SK-N-MC (cell line): ENCODE measurements at regions not wholly inside any gene's neighbourhood (a gene's known extent, or its start where the extent isn't known, plus 50 kb on each side); places are given as distances from the start of the nearest gene placed in this dataset.

ENCODE experiments used
- DNase-seq: peaks from one replicate; pipeline ENCODE4 v3.0.0-alpha.2; 2011; ENCODE audit warnings: low read depth, low spot score
- H3K27ac ChIP-seq: fragments of 200-600 bp; sonication (generic); 2 replicates; pipeline ENCODE4 v1.5.1; 2016; ENCODE audit warnings: mixed run types
- H3K36me3 ChIP-seq: fragments of 200-600 bp; sonication (generic); 2 replicates; pipeline ENCODE4 v1.6.1; 2017; ENCODE audit warnings: antibody characterized with exemption, low read length, mixed read lengths; ENCODE audit not compliant: insufficient read depth
- H3K4me3 ChIP-seq: fragments of 200-600 bp; sonication (generic); 2 replicates; pipeline ENCODE4 v1.5.1; 2016
- H3K9ac ChIP-seq: fragments of 200-600 bp; sonication (generic); 2 replicates; pipeline ENCODE4 v1.8.0; 2017; ENCODE audit warnings: mixed run types, mixed read lengths; ENCODE audit not compliant: insufficient read length
- H3K9me3 ChIP-seq: fragments of 200-600 bp; sonication (generic); 2 replicates; pipeline ENCODE4 v1.6.1; 2017; ENCODE audit warnings: low read depth, mild to moderate bottlenecking, antibody characterized with exemption, low read length, moderate library complexity, mixed read lengths
- EZH2 ChIP-seq: fragments of 200-600 bp; sonication (generic); IDR thresholded peaks from one replicate; pipeline ENCODE4 v1.6.1; 2017; ENCODE audit warnings: antibody characterized with exemption
- FOXP2 ChIP-seq: optimal IDR thresholded peaks from 2 replicates; pipeline ENCODE3; 2011; ENCODE audit warnings: mild to moderate bottlenecking, moderate library complexity; ENCODE audit not compliant: insufficient read depth; ENCODE audit errors: extremely low read length, control extremely low read depth
- POLR2AphosphoS5 ChIP-seq: IDR thresholded peaks from 2 replicates; pipeline ENCODE4 v1.6.1; 2012; ENCODE audit warnings: mild to moderate bottlenecking, low read depth, low read length, borderline replicate concordance

- Histone ChIP-seq H3K9ac (no peak overlapping the region), H3K27ac (no peak overlapping the region), H3K36me3 (no peaks in the 10 kb centered on the region), H3K4me3 (no peak overlapping the region), H3K9me3 (no peaks in the 10 kb centered on the region)
- DNase-seq = no peak
- TF ChIP-seq FOXP2 (no peak), POLR2AphosphoS5 (no peak), EZH2 (no peak)
Observed at GRCh38 chr5:125357660-125358059, 611.2 kb upstream of the ZNF608 start.

DNA sequence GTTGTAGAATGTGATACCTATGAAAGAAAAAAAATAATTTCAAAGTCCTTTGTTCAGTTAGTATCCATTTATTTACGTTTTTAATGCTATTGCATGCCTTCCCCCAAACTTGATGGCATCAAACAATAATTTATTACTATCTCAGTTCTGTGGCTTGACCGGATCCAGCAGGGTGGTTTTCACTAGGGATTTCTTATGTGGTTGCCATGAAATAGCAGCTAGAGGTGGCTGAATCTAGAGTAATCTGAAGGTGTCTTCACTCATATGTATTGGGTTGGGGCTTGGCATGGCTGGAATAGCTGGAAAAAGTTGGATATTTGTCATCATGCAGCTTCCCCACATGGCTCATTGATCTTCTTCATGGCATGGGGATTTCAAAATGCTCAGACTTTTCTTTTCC is 619.3 kb upstream of the ZNF608 start:
- no peak overlapping the region for H3K27ac ChIP-seq
- no peak for DNase-seq
- no peaks in the 10 kb centered on the region for H3K36me3 ChIP-seq

DNA sequence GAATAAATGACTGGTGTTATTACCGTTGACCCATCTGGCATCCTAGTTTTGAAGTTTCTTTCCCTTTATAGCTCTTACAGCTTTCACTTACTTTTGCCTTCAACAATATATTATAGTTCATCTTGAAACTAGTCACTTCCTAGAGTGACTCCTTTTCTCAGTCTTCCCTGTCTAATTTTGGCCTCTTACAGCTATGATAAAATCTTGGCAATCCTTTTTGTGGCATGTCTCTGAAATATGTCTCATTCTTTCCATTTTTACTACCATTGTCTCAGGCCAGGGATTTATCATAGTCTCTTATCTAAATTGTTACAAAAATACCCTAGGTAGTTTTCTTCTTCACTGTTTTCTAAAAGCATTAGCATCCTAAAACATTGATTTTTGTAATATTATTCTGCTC is 621.3 kb upstream of the ZNF608 start:
- Histone ChIP-seq H3K9ac (no peak overlapping the region), H3K36me3 (no peaks in the 10 kb centered on the region), H3K9me3 (no peaks in the 10 kb centered on the region), H3K4me3 (no peak overlapping the region), H3K27ac (no peak overlapping the region)
- DNase-seq = no peak
- TF ChIP-seq POLR2AphosphoS5 (no peak), FOXP2 (no peak), EZH2 (no peak)

More for the DNA sequence above, 619.3 kb upstream of the ZNF608 start:
- Histone ChIP-seq H3K9me3 (no peaks in the 10 kb centered on the region), H3K4me3 (no peak overlapping the region), H3K9ac (no peak overlapping the region)
- TF ChIP-seq FOXP2 (no peak), EZH2 (no peak), POLR2AphosphoS5 (no peak)

DNA sequence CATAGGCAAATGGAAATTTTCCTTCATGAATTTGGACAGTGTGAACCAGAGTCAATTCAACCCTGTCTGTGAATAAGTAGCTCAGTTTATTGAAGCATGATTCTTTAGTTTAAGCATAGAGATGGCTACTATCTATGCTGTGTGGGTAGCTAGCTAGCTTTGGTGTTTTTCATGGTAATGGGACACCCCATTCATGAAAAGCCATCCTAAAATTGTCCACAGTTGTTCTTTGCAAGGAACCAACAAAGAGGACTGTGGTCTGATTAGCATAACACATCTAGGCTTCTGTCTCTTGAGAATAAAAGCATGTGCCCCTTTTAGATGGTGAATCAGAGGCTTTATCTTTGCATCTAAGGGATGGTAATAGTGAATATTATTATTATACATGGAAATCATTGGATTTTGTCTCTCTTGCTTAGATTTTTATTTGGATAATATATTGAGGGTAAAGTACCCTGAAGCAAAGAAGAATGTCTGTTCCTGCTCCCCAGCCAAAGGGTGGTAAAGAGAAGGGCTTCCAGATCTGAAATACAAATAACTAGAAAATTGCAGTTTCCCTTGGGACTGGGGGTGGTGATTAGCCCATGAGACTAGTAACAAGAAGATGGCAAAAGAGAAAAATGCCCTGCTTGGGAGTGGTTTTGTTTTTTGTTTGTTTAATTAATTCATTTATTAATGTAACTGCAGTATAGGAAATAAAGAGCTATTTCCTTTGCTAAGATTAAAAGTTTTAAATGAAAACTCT is 624.2 kb upstream of the ZNF608 start:
- Histone ChIP-seq H3K36me3 (no peaks in the 10 kb centered on the region), H3K9me3 (no peaks in the 10 kb centered on the region), H3K9ac (no peak overlapping the region), H3K27ac (no peak overlapping the region), H3K4me3 (no peak overlapping the region)
- no peak for DNase-seq
- TF ChIP-seq POLR2AphosphoS5 (no peak), FOXP2 (no peak), EZH2 (no peak)

- Histone ChIP-seq H3K4me3 (no peak overlapping the region), H3K9me3 (no peaks in the 10 kb centered on the region), H3K27ac (no peak overlapping the region), H3K36me3 (no peaks in the 10 kb centered on the region), H3K9ac (no peak overlapping the region)
- TF ChIP-seq POLR2AphosphoS5 = no peak
- no peak for TF ChIP-seq FOXP2
- no peak for TF ChIP-seq EZH2
- no peak for DNase-seq
Observed at GRCh38 chr5:125372694-125373631, 626.5 kb upstream of the ZNF608 start.

DNA sequence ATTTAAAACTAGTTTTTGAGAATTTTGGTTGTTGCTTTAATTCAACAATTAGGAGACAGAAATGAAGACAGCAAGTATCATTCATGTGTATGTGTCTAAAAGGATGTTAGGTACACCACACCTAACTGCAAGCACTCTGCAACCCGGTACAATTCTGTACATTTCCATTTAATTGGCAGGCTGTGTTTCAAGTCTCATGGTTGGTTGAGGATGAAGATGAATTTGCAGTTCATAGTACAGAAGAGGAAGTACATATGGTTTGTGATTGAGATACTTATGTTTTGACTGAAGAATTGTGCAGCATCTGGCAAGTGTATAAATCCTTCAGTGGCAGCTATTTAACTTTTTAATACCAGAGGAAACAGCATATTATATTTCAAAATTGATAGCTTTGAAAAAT is 628.7 kb upstream of the ZNF608 start:
- DNase-seq = no peak

DNA sequence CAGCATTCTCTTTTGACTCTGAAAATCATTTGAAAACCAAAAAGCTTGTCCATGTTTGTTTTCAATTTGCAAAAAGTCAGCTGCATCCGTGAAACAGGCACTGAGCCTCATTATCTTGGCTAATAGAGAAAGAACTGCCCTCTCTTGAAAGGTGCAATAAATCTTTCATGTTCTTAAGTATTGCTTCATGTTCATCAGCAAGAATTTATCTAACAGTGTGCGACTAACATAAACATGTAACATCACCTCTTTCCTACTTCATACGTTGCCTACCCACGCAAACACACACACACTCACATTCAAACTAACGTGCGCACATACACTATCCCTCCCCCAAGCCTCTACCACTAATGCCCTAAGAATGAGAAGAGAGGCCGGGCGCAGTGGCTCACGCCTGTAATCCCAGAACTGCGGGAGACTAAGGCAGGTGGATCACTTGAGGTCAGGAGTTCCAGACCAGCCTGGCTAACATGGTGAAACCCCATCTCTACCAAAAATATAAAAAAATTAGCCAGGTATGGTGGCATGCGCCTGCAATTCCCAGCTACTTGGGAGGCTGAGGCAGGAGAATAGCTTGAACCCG is 629.7 kb upstream of the ZNF608 start:
- H3K27ac ChIP-seq = no peak overlapping the region
- no peak overlapping the region for H3K4me3 ChIP-seq
- DNase-seq = no peak
- H3K9ac ChIP-seq = no peak overlapping the region
- no peaks in the 10 kb centered on the region for H3K36me3 ChIP-seq
- no peaks in the 10 kb centered on the region for H3K9me3 ChIP-seq
- TF ChIP-seq FOXP2 (no peak), POLR2AphosphoS5 (no peak), EZH2 (no peak)

More for the DNA sequence above, 628.7 kb upstream of the ZNF608 start:
- TF ChIP-seq POLR2AphosphoS5 = no peak
- no peak for TF ChIP-seq EZH2
- no peak for TF ChIP-seq FOXP2
- Histone ChIP-seq H3K27ac (no peak overlapping the region), H3K4me3 (no peak overlapping the region), H3K36me3 (no peaks in the 10 kb centered on the region), H3K9me3 (no peaks in the 10 kb centered on the region), H3K9ac (no peak overlapping the region)

DNA sequence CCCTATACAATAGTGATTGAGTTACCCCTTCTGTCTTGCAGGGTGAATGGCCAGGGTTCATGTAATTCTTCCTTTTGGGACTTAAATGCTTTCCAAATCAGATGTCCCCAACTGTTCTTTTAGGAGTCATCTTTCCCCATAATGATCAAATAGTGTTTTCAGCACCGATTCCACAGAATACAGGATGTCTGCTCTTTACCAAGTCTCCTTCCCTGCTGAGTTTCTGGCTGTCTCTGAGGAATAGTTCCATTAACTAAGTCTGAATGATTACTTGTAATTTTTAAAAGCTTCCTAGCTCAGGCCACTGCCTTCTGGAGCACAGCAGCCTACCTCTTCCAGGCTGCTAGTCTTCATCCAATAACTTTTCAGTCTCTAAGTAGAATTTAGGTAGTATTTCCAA is 630.7 kb upstream of the ZNF608 start:
- no peaks in the 10 kb centered on the region for H3K36me3 ChIP-seq
- H3K9me3 ChIP-seq = no peaks in the 10 kb centered on the region
- no peak for TF ChIP-seq POLR2AphosphoS5
- no peak for TF ChIP-seq FOXP2
- no peak for TF ChIP-seq EZH2
- DNase-seq = no peak
- H3K4me3 ChIP-seq = no peak overlapping the region
- H3K27ac ChIP-seq = no peak overlapping the region
- no peak overlapping the region for H3K9ac ChIP-seq
